M059J (cell line): ENCODE measurements at regions not wholly inside any gene's neighbourhood (a gene's known extent, or its start where the extent isn't known, plus 50 kb on each side); places are given as distances from the start of the nearest gene placed in this dataset.
A peak's percentile ranks its signal among the peaks of the same experiment; 100 is the strongest.
"Not testable (repeated sequence)": the region's sequence is repeated elsewhere in the genome, so short reads cannot be mapped to it uniquely, and the experiment has no call there.

Source experiments
- DNase-seq: peaks from one replicate; pipeline ENCODE4 v3.0.0-alpha.2; 2012; ENCODE audit warnings: low read depth

DNA sequence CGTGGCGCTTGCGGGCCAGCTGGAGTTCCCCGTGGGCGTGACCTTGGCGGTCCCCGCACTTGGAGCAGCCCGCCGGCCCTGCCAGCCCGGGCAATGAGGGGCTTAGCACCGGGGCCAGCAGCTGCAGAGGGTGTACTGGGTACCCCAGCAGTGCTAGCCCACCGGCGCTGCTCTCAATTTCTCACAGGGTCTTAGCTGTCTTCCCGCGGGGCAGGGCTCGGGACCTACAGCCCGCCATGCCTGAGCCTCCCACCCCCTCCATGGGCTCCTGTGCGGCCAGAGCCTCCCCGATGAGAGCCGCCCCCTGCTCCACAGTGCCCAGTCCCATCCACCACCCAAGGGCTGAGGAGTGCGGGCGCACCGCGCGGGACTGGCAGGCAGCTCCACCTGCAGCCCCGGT, 94.0 kb upstream of the NIPBL start:
- DNase-seq: not testable (repeated sequence)

- no peak for DNase-seq
Measured at GRCh38 chr5:36786448-36787012, 90.0 kb upstream of the NIPBL start.

DNA sequence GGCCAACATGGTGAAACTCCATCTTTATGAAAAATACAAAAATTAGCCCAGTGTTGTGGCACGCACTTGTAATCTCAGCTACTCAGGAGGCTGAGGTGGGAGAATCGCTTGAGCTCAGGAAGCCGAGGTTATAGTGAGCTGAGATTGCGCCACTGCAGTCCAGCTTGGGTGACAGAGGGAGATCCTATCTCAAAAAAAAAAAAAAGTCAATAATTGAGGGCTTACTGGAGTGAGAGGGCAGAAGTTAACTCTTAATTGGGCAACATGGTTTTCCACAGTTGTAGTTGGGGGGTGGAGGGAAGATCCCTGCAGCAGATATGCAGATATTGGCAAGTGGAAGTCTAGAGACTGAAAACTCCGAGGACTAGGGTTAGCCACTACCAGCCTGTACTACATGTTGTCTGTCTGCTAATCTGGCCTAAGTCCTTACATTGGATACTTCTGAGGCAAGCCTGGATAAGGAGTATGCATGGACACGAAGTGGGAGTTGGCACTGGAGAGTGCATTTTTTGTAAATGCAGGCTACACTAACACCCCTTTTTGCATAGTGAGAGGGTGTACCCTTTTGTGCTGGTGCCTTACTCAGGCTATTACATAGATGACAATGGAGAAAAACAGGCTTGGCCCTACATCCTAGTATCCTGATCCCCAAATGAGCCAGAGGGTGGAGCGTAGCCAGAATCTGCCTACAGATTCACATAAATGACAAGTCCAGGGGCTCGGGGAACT, 89.0 kb upstream of the NIPBL start:
- no peak for DNase-seq

DNA sequence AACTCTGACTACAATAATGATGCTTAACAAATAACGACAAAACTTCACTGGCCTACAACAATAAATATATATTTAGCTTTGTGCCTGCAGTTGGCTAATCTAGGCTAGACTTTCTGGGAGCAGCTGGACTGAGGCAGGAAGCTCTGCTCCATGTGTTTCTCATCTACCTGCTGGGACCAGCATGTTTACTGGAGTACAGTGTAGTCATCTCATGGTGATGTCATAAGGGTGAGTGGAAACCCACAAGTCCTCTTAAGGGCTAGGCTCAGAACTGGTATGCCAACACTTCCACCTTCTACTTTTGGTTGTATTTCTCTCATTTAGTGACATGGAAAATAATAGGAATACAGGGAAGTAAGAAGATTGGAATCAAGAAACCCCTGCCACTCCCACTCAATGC, 85.7 kb upstream of the NIPBL start:
- DNase-seq: peak; percentile 22

GRCh38 chr5:36792560-36793180, 83.9 kb upstream of the NIPBL start:
- no peak for DNase-seq

GRCh38 chr5:36795366-36795765, 81.2 kb upstream of the NIPBL start:
- DNase-seq: no peak

DNA sequence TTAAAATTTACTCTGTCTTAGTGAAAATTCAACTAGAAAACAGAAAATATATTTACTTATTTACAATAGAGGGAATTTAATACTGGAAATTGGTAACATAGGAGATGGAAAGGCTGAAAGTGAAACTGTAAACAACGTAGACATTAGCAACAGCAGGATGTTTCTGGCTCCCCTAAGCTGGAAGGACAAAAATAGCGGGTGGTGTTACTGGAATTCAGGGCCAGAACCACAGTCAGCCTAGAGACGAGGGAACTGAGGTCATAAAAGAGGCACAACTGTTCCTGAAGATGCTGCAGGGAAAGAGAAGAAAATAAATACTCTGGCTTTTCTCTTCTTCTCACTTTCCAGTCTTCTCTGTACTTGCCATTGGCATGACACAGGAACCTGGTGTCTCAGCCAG, 80.4 kb upstream of the NIPBL start:
- peak; percentile 31 for DNase-seq

DNA sequence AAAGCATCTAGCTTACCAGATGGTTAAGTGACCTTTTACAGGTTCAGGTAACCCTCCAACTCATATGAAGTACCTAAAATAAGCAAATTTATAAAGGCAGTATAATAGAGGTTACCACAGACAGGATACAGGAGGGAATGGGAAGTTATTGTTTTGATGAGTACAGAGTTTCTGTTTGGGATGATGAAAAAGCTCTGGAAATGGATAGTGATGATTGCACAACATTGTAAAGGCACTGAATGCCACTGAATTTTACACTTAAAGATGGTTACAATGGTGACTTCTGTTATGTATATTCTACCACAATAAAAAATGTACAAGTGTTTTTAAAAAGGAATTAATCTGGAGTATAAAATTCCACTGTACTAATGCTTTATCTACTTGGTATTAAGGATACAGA, 75.0 kb upstream of the NIPBL start:
- DNase-seq: no peak

DNA sequence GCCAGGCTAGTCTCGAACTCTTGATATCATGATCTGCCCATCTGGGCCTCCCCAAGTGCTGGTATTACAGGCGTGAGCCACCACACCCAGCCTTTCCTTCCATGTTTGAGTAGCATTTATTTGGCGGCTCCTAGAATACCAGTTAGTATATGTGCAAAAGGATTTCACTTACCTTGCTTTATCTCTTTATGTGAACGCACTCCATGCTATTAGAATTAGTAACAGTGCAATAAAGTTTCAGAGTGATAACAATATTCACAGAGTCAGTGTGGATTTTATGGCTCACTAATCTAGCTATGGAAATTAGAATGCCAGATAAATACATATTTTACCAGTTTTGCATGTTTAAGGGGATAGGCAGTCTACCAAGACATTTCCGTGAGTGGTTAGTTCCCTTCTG, 74.4 kb upstream of the NIPBL start:
- no peak for DNase-seq

- not testable (repeated sequence) for DNase-seq
Measured at GRCh38 chr5:36813249-36813648, 63.3 kb upstream of the NIPBL start.

DNA sequence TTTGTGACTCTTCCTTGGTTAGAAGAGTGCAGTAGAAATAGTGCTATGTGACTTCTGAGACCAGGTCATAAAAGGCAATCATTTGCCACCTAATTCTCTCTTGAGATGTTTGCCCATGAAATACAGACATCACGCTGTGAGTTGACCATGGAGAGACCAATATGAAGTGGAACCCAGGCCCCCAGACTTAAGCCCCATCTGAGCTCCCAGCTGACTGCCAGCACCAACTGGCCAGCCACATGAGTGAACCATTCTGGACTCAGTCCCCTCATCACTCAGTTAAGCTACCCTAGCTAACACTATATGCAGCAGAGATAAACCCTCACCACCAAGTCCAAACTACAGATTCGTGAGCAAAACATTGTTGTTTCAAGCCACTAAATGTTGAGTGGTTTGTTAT, 60.7 kb upstream of the NIPBL start:
- no peak for DNase-seq

- peak; percentile 7 for DNase-seq
Measured at GRCh38 chr5:36820900-36821299, 55.7 kb upstream of the NIPBL start.

- DNase-seq: no peak
Measured at GRCh38 chr5:36826694-36827093, 49.9 kb upstream of the NIPBL start.
